Fibroblast of lung (primary cell): ENCODE measurements at regions not wholly inside any gene's neighbourhood (a gene's known extent, or its start where the extent isn't known, plus 50 kb on each side); places are given as distances from the start of the nearest gene placed in this dataset.

ENCODE experiments used
- DNase-seq, 2 donors: peaks; one replicate each; pipeline versions ENCODE4 v3.0.0 to v3.0.0-alpha.2; 2010; ENCODE audit warnings: low read depth in 2 of 2
- H2AFZ ChIP-seq: 2 replicates; pipeline ENCODE4 v1.5.1; 2012; ENCODE audit warnings: low read length, control low read depth, inconsistent platforms
- H3K27ac ChIP-seq: 2 replicates; pipeline ENCODE4 v1.5.1; 2011; ENCODE audit warnings: low read length, control low read depth; ENCODE audit not compliant: insufficient read depth
- H3K27me3 ChIP-seq: 2 replicates; pipeline ENCODE4 v1.5.1; 2011; ENCODE audit warnings: mild to moderate bottlenecking, low read length; ENCODE audit not compliant: control insufficient read depth, insufficient read depth
- H3K36me3 ChIP-seq: 2 replicates; pipeline ENCODE4 v1.5.1; 2011; ENCODE audit warnings: low read length; ENCODE audit not compliant: control insufficient read depth, insufficient read depth
- H3K4me1 ChIP-seq: 2 replicates; pipeline ENCODE4 v1.5.1; 2011; ENCODE audit warnings: low read length; ENCODE audit not compliant: control insufficient read depth, insufficient read depth; ENCODE audit errors: extremely low read depth
- H3K4me2 ChIP-seq: 2 replicates; pipeline ENCODE4 v1.5.1; 2011; ENCODE audit warnings: low read length, control low read depth; ENCODE audit not compliant: insufficient read depth; ENCODE audit errors: extremely low read depth
- H3K4me3 ChIP-seq, 4 experiments: fragments of 200-600 bp in 1 of 4; sonication (generic) in 1 of 4; replicated peaks in 1 of 4; 2 replicates each; pipeline ENCODE4 v1.5.1; 2011 to 2016; ENCODE audit warnings: low read length in 4 of 4, low read depth in 3 of 4, mild to moderate bottlenecking in 3 of 4, control low read depth in 2 of 4, inconsistent platforms in 1 of 4, mixed read lengths in 1 of 4; ENCODE audit not compliant: insufficient read depth in 1 of 4; ENCODE audit errors: control extremely low read depth in 1 of 4
- H3K79me2 ChIP-seq: 2 replicates; pipeline ENCODE4 v1.5.1; 2012; ENCODE audit warnings: mild to moderate bottlenecking, low read length, inconsistent platforms; ENCODE audit not compliant: control insufficient read depth, insufficient read depth
- H3K9ac ChIP-seq: 2 replicates; pipeline ENCODE4 v1.5.1; 2011; ENCODE audit warnings: mild to moderate bottlenecking, low read length, control low read depth; ENCODE audit not compliant: insufficient read depth
- H3K9me3 ChIP-seq: 2 replicates; pipeline ENCODE4 v1.5.1; 2012; ENCODE audit warnings: low read depth, low read length; ENCODE audit not compliant: control insufficient read depth, insufficient read depth
- H4K20me1 ChIP-seq: 2 replicates; pipeline ENCODE4 v1.5.1; 2011; ENCODE audit warnings: low read length; ENCODE audit not compliant: control insufficient read depth, insufficient read depth; ENCODE audit errors: extremely low read depth
- CTCF ChIP-seq, 2 donors: IDR thresholded peaks in 1 of 2; conservative IDR thresholded peaks in 1 of 2; 1 replicate in 1 of 2; 2 replicates in 1 of 2; pipeline ENCODE4 v1.5.1; 2011 to 2012; ENCODE audit warnings: low read length in 2 of 2, control low read depth in 1 of 2, inconsistent platforms in 1 of 2, low read depth in 1 of 2, mild to moderate bottlenecking in 1 of 2
- EZH2 ChIP-seq: IDR thresholded peaks from 2 replicates; pipeline ENCODE4 v1.5.1; 2012; ENCODE audit warnings: low read length, control low read depth, mild to moderate bottlenecking; ENCODE audit errors: missing control alignments

GRCh38 chr5:167268337-167268736, 1023.1 kb upstream of the WWC1 start:
- Histone ChIP-seq H3K4me1 (no peaks in the 10 kb centered on the region), H3K9ac (no peak overlapping the region), H3K79me2 (no peaks in the 10 kb centered on the region), H4K20me1 (no peaks in the 10 kb centered on the region), H2AFZ (no peak overlapping the region), H3K27ac (no peak overlapping the region), H3K27me3 (no peaks in the 10 kb centered on the region), H3K36me3 (no peaks in the 10 kb centered on the region), H3K4me3 (no peak overlapping the region), H3K4me2 (no peak overlapping the region), H3K9me3 (no peaks in the 10 kb centered on the region)
- DNase-seq: no peak
- TF ChIP-seq CTCF (conservative IDR thresholded peaks at IDR 0.05 in 1 of 2, IDR thresholded peaks at IDR 0.05 in 1 of 2; ENCODE audit: low read depth in 1 of 2, low read length in 2 of 2) (no peak), EZH2 (no peak)

DNA sequence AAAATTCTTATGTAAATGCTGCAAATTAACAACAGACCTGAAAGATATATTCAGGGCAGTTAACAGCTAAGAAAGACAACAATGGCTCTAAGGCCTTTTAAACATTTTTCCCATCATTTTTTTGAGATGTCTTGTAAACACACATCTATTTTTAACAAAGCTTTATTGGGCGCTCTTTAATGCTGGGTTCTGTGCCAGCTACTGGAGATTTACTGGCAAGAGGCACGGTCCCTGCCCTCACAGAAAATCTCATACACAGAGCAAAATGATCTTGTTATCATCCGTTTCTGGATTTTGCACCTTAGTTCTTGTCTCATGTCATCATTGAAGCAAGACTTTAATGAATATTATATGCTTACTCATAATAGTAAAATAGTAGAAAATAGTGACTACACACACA, 1022.3 kb upstream of the WWC1 start:
- Histone ChIP-seq H3K4me2 (no peak overlapping the region), H3K4me1 (no peaks in the 10 kb centered on the region), H3K9ac (no peak overlapping the region), H3K4me3 (no peak overlapping the region), H3K27ac (no peak overlapping the region), H3K79me2 (no peaks in the 10 kb centered on the region), H2AFZ (no peak overlapping the region), H3K9me3 (no peaks in the 10 kb centered on the region), H3K36me3 (no peaks in the 10 kb centered on the region), H3K27me3 (no peaks in the 10 kb centered on the region), H4K20me1 (no peaks in the 10 kb centered on the region)
- no peak for DNase-seq
- no peak for TF ChIP-seq CTCF (conservative IDR thresholded peaks at IDR 0.05 in 1 of 2, IDR thresholded peaks at IDR 0.05 in 1 of 2; ENCODE audit: low read depth in 1 of 2, low read length in 2 of 2)
- TF ChIP-seq EZH2: no peak

DNA sequence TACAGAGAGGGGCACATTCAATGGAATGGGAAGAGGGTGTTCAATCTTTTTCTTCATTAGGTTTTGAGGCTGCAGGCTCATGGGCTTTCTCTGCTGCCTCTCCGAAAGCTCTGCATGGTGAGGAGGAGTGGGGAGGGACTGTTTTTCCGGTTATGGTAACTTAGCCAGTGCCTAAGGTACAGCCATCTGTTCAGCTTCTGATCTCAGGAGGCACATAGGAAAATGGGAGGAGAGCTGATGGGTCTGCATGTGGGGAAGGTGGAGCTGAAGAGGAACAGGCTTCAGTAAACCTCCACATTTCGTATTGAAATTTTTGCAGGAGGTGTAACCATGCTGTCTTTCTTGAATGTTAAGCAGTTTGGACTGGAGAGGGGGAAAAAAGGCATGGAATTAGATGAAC, 1020.4 kb upstream of the WWC1 start:
- Histone ChIP-seq H3K27ac (no peak overlapping the region), H2AFZ (no peak overlapping the region), H3K27me3 (no peaks in the 10 kb centered on the region), H3K79me2 (no peaks in the 10 kb centered on the region), H3K9me3 (no peaks in the 10 kb centered on the region), H4K20me1 (no peaks in the 10 kb centered on the region), H3K36me3 (no peaks in the 10 kb centered on the region), H3K4me3 (no peak overlapping the region), H3K9ac (no peak overlapping the region), H3K4me2 (no peak overlapping the region), H3K4me1 (no peaks in the 10 kb centered on the region)
- TF ChIP-seq EZH2: no peak
- no peak for DNase-seq
